ENCODE measurements at regions not wholly inside any gene's neighbourhood (a gene's known extent, or its start where the extent isn't known, plus 50 kb on each side); places are given as distances from the start of the nearest gene placed in this dataset.

GRCh38 chr22:47298017-47298785 is 535.8 kb downstream of the TBC1D22A start:
- no peak for DNase-seq

- no peak for DNase-seq
Observed at GRCh38 chr22:47297261-47298016, 535.0 kb downstream of the TBC1D22A start.

GRCh38 chr22:47296405-47297260 is 534.2 kb downstream of the TBC1D22A start:
- DNase-seq: no peak

DNA sequence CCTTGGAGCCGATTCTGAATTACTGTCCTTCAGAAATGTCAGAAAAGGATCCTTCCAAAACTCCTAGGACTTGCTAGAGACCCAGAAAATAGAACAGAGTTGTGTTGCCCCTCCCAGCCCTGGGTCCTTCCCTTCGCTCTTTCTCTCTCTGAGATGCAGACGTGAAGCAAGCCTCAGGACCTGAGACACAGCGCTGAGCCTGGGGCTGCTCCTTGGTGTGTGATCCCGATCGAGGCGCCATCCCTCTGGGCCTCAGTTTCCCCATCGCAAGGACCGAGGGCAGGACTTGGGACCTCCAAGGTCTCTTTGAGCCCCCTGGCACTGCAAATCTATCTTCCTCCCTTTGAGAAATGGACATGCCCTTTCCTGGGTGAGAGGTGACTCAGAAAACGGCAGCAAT is 533.5 kb downstream of the TBC1D22A start:
- no peak for DNase-seq

- no peak for DNase-seq
Observed at GRCh38 chr22:47295226-47295901, 532.9 kb downstream of the TBC1D22A start.

- DNase-seq: no peak
Observed at GRCh38 chr22:47294576-47294975, 532.1 kb downstream of the TBC1D22A start.

GRCh38 chr22:47294222-47294532 is 531.7 kb downstream of the TBC1D22A start:
- DNase-seq: no peak

- DNase-seq: no peak
Observed at GRCh38 chr22:47293368-47294221, 531.1 kb downstream of the TBC1D22A start.

GRCh38 chr22:47292546-47293320 is 530.3 kb downstream of the TBC1D22A start:
- no peak for DNase-seq

- no peak for DNase-seq
Observed at GRCh38 chr22:47291565-47292495, 529.4 kb downstream of the TBC1D22A start.

GRCh38 chr22:47290706-47291430 is 528.4 kb downstream of the TBC1D22A start:
- DNase-seq: no peak

DNA sequence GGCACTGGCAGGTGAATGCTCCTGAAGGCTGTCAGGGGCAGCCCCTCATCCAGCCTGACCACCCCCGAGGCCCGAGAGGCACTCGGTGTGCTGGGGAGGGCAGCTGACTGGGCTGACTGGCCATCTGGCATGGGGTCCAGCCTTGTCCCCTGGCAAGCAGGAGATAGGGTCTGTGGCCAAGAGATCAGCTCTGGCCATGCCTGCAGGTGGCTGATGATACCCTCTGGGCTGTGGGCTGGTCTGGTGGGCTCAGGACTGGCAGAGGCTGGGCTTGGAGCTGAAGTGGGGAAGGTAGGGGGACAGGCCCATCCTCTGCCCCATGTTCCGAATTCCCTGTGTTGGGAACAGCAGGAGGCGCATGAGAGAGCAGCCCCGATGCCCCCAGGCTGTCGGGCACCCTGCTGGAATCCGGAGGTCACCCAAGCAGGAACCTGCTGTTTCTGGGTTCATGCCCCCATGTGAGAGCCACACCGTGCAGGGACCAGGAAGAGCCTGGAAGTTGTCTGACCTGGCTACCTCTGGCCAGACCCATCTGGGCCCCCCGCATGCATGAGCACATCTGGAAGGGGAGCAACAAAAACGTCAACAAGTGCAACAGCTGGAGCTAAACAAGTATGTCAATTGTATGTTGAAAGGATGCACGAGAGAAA is 527.0 kb downstream of the TBC1D22A start:
- DNase-seq: no peak

- DNase-seq: no peak
Observed at GRCh38 chr22:47288680-47289079, 526.2 kb downstream of the TBC1D22A start.

DNA sequence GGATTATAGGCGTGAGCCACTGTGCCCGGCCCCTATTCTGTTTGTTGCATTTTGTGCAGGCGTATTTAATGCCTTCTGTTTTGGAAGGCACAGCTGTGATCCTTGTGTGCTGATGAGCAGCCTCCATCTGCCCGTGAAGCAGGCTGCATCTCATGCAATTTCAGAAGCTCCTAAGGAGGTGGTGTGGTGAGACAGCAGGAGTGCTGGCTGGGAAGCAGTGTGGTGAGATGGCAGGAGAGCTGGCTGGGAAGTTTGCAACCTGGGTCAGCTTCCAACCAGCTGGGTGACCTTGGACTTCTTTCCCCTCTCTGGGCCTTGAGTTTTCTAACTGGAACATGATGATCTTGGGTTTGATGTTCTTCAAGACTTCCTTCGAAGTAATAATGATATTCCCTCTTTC is 525.1 kb downstream of the TBC1D22A start:
- no peak for DNase-seq

GRCh38 chr22:47286590-47286989 is 524.1 kb downstream of the TBC1D22A start:
- no peak for DNase-seq

- no peak for DNase-seq
Observed at GRCh38 chr22:47285981-47286380, 523.5 kb downstream of the TBC1D22A start.

- DNase-seq: no peak
Observed at GRCh38 chr22:47284822-47285221, 522.4 kb downstream of the TBC1D22A start.

DNA sequence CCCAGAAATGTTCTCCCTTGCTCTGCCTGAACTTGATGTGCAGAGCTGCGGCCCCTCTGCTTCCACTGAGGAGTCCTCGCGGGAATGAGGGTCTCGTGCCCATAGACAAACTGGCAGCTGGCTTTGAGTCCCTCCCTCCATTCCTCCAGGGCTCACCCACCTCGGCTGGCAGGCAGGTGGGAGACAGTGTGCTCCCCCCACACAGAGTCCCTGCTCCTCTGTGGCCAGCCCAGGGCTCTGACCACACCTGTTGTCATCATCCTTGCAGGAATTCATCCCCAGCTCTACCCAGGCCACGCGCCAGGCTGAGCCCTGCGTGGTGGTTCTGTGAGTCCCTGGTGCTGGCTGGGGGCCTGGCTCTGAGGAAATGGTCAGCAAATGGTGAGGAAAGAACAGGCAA is 521.9 kb downstream of the TBC1D22A start:
- DNase-seq: no peak

All from GOT3 (cell line).